ENCODE measurements at regions not wholly inside any gene's neighbourhood (a gene's known extent, or its start where the extent isn't known, plus 50 kb on each side); places are given as distances from the start of the nearest gene placed in this dataset.
"Not testable (repeated sequence)": the region's sequence is repeated elsewhere in the genome, so short reads cannot be mapped to it uniquely, and the experiment has no call there.

DNA sequence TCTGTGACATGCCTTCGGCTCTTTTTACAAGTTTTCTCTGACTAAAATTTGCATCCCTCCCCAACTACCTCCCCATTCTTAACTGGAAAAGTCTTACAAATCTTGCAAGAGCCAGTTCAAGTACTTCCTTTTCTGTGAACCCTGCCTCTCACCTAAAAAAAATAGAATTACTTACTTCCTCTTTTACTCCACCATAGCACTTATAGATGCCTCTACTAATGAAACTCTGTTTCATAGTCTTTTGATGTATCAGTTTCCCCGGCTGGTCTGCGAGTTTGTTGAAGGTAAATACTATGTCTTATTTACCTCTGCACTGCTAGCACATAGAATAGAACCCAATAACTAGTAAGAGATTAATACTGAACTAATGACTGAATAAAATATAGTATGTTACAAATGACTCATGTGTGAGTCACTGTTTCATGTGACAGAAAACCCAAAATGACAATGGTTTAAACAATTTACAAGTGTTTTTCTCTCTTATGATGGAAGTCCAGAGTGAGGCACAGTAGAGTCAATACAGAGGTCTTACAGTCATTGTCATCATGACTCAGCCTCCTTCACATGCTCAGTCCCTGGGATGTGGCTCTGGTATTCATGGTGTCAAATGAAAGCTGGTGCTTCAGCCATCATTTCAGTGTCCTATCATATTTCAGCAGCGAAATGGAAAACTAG is 393.5 kb downstream of the RSL24D1 start:
- no peak for ATAC-seq
- no peak for DNase-seq
- intact Hi-C loops (cut with DNase I, micrococcal nuclease), result no loop called here

GRCh38 chr15:54792526-54792925 is 404.2 kb downstream of the RSL24D1 start:
- intact Hi-C loops (cut with DNase I, micrococcal nuclease), result no loop called here
- no peak for DNase-seq
- no peak for ATAC-seq

GRCh38 chr15:54790693-54791092 is 406.0 kb downstream of the RSL24D1 start:
- ATAC-seq (no peak), DNase-seq (no peak)
- intact Hi-C loops (cut with DNase I, micrococcal nuclease), result no loop called here

GRCh38 chr15:54789376-54789775 is 407.4 kb downstream of the RSL24D1 start:
- no peak for ATAC-seq
- DNase-seq, result no peak
- intact Hi-C loops (cut with DNase I, micrococcal nuclease), result no loop called here

DNA sequence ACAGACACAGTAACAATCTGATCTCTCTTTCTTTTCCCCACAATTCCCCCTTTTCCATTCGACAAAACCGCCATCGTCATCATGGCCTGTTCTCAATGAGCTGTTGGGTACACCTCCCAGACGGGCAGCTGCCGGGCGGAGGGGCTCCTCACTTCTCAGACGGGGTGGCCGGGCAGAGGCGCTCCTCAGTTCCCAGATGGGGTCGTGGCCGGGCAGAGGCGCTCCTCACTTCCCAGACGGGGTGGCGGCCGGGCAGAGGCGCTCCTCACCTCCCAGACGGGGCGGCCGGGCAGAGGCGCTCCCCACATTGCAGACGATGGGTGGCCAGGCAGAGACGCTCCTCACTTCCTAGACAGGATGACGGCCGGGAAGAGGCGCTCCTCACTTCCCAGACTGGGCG is 415.5 kb downstream of the RSL24D1 start:
- ATAC-seq; intact Hi-C loops (cut with DNase I, micrococcal nuclease); DNase-seq: not testable (repeated sequence)

DNA sequence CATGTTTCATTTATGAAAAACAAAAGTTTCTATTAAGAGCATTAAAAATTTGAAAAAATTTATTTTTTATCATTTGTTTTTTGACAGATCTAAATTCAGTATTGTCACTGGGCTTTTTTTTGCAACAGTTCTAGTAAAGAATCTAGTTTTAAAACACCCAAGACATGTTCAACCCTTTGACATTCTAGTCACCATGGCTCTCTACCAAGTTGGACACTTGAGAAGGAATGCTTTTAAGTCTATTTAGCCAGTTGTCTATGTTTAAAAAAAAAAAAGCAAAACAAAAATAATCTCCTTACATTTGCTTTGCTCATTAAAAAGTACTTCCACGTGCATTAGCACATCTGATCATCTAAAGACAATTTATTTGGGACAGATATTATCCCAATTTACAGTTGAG is 417.5 kb downstream of the RSL24D1 start:
- DNase-seq (no peak), ATAC-seq (no peak)
- intact Hi-C loops (cut with DNase I, micrococcal nuclease), result no loop called here

DNA sequence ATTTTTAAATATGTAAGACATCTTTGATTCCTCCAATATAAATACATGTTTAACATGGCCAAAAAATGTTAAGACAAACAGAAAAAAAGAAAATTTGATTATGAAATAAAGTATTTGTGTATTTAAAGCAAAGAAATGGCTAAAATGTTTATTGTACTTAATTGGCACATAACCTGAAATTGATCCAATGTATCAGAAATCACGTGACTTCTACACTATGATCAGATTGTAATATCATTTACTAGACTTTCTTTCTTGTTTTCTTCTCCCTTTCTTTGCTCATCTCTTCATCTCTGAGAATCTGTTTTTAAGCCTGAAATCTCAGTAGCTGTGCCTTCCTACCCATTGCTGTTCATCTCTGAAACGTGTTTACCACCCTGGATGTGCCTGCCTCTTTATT is 420.3 kb downstream of the RSL24D1 start:
- DNase-seq, result no peak
- no peak for ATAC-seq
- intact Hi-C loops (cut with DNase I, micrococcal nuclease), result no loop called here

DNA sequence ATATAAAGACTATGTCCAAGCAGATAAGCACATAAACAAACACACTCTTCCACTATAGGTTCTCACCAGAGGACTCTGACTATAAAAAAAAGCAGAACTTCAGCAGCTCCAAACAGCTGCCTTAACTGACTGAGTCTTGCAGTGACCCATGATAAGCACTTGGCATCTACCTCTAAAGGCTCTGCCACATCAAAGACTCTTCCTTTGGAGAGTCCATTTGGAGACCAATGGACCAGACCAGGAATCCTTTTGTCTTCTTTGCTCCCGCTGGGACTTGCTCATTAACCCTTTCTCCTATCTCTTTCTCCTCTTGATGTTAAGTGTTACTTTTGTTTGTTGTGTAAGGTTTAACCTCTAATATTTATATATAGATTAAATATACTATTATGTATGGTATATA is 424.1 kb downstream of the RSL24D1 start:
- intact Hi-C loops (cut with DNase I, micrococcal nuclease), result no loop called here
- DNase-seq (no peak), ATAC-seq (no peak)

GRCh38 chr15:54749461-54749860 is 447.3 kb downstream of the RSL24D1 start:
- ATAC-seq; intact Hi-C loops (cut with DNase I, micrococcal nuclease); DNase-seq: not testable (repeated sequence)

DNA sequence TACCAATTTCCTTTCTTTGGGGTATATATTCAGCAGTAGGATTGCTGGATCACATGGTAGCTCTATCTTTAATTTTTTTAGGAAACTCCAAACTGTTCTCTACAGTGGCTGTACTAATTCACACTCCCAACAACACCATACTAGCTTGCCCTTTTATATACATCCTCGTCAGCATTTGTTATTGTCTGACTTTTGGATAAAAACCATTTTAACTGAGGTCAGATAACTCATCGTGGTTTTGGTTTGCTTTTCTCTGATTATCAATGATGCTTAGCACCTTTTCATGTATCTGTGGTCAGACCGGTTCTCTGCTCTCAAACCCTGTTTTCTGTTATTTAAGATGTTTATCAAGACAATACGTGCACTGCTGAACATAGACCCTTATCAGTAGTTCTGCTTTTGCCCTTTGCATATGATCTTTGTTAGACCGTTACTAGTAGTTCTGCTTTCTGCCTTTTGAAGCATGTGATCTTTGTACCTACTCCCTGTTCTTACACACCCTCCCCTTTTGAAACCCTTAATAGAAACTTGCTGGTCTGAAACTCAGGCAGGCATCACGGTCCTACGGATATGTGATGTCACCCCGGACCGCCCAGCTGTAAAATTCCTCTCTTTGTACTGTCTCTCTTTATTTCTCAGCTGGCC is 474.3 kb downstream of the RSL24D1 start:
- ATAC-seq (no peak), DNase-seq (no peak)
- intact Hi-C loops (cut with DNase I, micrococcal nuclease), result no loop called here

- no peak for DNase-seq
- intact Hi-C loops (cut with DNase I, micrococcal nuclease), result no loop called here
- ATAC-seq, result no peak
These were observed 477.4 kb downstream of the RSL24D1 start for GRCh38 chr15:54719325-54719724.

DNA sequence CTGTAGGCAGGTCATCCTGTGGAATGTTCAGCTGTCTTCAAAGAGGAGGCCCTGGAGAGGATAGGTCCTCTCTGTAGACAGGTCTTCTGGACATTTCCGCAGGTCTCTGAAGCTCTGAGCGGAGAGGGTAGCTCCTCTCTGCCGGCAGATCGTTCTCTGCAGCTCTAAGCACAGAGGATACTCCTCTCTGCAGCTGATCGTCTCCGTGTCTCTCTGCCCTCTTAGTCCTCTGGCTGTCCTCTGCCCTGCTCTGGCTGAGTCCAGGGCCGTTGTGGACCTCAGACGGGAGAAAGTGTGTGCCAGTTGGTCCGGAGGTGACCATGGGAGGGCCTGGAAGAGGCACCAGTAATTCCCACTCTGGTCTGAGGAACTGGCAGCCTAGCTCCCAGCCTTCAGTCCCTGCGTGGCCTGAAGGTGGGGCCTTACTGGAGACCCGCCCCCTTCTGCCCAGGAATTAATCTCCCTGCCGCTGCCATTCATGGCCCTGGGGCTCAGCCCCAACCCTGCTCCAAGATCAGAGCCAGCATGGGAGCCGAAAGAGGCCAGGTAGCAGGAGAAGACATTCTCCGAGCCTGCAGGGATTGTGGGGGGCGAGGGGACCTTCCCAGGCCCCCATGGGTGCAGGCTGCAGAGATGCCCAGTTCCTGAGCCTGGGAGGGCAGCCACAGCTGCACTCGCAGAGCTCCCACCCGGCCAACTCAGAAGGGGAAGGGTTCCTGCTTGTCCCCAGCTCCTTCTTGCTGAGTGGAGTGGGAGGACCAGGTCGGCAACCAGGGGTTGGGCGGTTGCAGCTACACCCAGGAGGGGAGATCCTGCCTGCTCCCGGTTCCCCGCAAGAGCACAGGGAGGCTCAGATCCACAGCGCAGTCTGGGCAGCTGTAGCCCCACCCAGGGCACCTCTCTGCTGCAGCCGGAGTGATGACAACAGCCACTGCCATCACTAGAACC is 488.7 kb downstream of the RSL24D1 start:
- ATAC-seq (no peak), DNase-seq (no peak)
- intact Hi-C loops (cut with DNase I, micrococcal nuclease), result no loop called here

GRCh38 chr15:54687628-54688027 is 509.1 kb downstream of the RSL24D1 start:
- ATAC-seq, result peak; percentile 94
- no peak for DNase-seq
- intact Hi-C loops (cut with DNase I, micrococcal nuclease), result no loop called here
